ENCODE measurements at regions not wholly inside any gene's neighbourhood (a gene's known extent, or its start where the extent isn't known, plus 50 kb on each side); places are given as distances from the start of the nearest gene placed in this dataset.

GRCh38 chrX:45888518-45888917 lies 656.7 kb downstream of the ZNF674 start:
- ChIA-PET POLR2A (ENCODE audit: low non-redundant PET) (no interaction called here), CTCF (no interaction called here)
- no peak for DNase-seq (ENCODE audit: low spot score)
- no peak overlapping the region for H3K27ac ChIP-seq
- TF ChIP-seq CTCF (conservative IDR thresholded peaks at IDR 0.05; ENCODE audit: low read depth): no peak

- POLR2A ChIA-PET (ENCODE audit: low non-redundant PET): no interaction called here
- H3K27ac ChIP-seq: no peak overlapping the region
- CTCF ChIA-PET: interaction anchor here (0.6 to 0.7 kb wide), 2 partner anchors 10 to 37 kb away, joined by 3 to 5 read pairs; no protein-coding TSS in a partner anchor
- no peak for DNase-seq (ENCODE audit: low spot score)
- no peak for TF ChIP-seq CTCF (conservative IDR thresholded peaks at IDR 0.05; ENCODE audit: low read depth)
These were observed 659.3 kb downstream of the ZNF674 start for GRCh38 chrX:45885931-45886330.

- no peak for TF ChIP-seq CTCF (conservative IDR thresholded peaks at IDR 0.05; ENCODE audit: low read depth)
- ChIA-PET POLR2A (ENCODE audit: low non-redundant PET) (no interaction called here), CTCF (no interaction called here)
- DNase-seq (ENCODE audit: low spot score): no peak
- H3K27ac ChIP-seq: no peak overlapping the region
These were observed 665.7 kb downstream of the ZNF674 start for GRCh38 chrX:45879512-45879911.

GRCh38 chrX:45876206-45876605 lies 669.0 kb downstream of the ZNF674 start:
- POLR2A ChIA-PET (ENCODE audit: low non-redundant PET): no interaction called here
- CTCF ChIA-PET: interaction anchor here (0.6 kb wide), 1 partner anchor 10 kb away, joined by 5 read pairs; no protein-coding TSS in a partner anchor

GRCh38 chrX:45873781-45874180 lies 671.4 kb downstream of the ZNF674 start:
- H3K27ac ChIP-seq: no peak overlapping the region
- no peak for TF ChIP-seq CTCF (conservative IDR thresholded peaks at IDR 0.05; ENCODE audit: low read depth)
- CTCF ChIA-PET: no interaction called here
- DNase-seq (ENCODE audit: low spot score): no peak
- POLR2A ChIA-PET (ENCODE audit: low non-redundant PET): no interaction called here

More at GRCh38 chrX:45876206-45876605, 669.0 kb downstream of the ZNF674 start:
- no peak for DNase-seq (ENCODE audit: low spot score)
- TF ChIP-seq CTCF (conservative IDR thresholded peaks at IDR 0.05; ENCODE audit: low read depth): no peak
- H3K27ac ChIP-seq: no peak overlapping the region

- ChIA-PET POLR2A (ENCODE audit: low non-redundant PET) (no interaction called here), CTCF (no interaction called here)
- DNase-seq (ENCODE audit: low spot score): no peak
- no peak overlapping the region for H3K27ac ChIP-seq
- no peak for TF ChIP-seq CTCF (conservative IDR thresholded peaks at IDR 0.05; ENCODE audit: low read depth)
These were observed 671.8 kb upstream of the DIPK2B start for GRCh38 chrX:45872480-45872879.

GRCh38 chrX:45868425-45868824 lies 667.7 kb upstream of the DIPK2B start:
- no peak overlapping the region for H3K27ac ChIP-seq
- no peak for TF ChIP-seq CTCF (conservative IDR thresholded peaks at IDR 0.05; ENCODE audit: low read depth)
- no peak for DNase-seq (ENCODE audit: low spot score)
- CTCF ChIA-PET: no interaction called here
- POLR2A ChIA-PET (ENCODE audit: low non-redundant PET): no interaction called here

All from RWPE1 (cell line).